Uterus (tissue), 3 donors: ENCODE measurements at regions not wholly inside any gene's neighbourhood (a gene's known extent, or its start where the extent isn't known, plus 50 kb on each side); places are given as distances from the start of the nearest gene placed in this dataset.

Source experiments
- DNase-seq, 2 donors: peaks; one replicate each; pipeline ENCODE4 v3.0.0-alpha.2; 2019 to 2020
- H3K27ac ChIP-seq, 2 donors: fragments of 200-600 bp; sonication (generic); 1 replicate in 1 of 2; 2 replicates in 1 of 2; pipeline ENCODE4 v1.5.1; 2016 to 2018
- H3K27me3 ChIP-seq, 2 donors: fragments of 200-600 bp; sonication (generic); one replicate each; pipeline ENCODE4 v1.5.1; 2018 to 2019; ENCODE audit warnings: control low read depth in 1 of 2
- H3K36me3 ChIP-seq, 2 donors: fragments of 200-600 bp; sonication (generic); one replicate each; pipeline ENCODE4 v1.5.1; 2019; ENCODE audit warnings: control low read depth in 1 of 2
- H3K4me1 ChIP-seq, 2 donors: fragments of 200-600 bp; sonication (generic); one replicate each; pipeline ENCODE4 v1.5.1; 2018 to 2019; ENCODE audit warnings: control low read depth in 1 of 2
- H3K4me3 ChIP-seq, 2 donors: fragments of 200-600 bp; sonication (generic); 1 replicate in 1 of 2; 2 replicates in 1 of 2; pipeline ENCODE4 v1.5.1; 2018 to 2019; ENCODE audit warnings: mild to moderate bottlenecking in 1 of 2
- H3K9me3 ChIP-seq, 2 donors: fragments of 200-600 bp; sonication (generic); one replicate each; pipeline ENCODE4 v1.5.1; 2019; ENCODE audit warnings: control low read depth in 1 of 2
- CTCF ChIP-seq, 4 experiments: fragments of 200-600 bp in 2 of 4; fragments of 450-650 bp in 2 of 4; sonication (generic) in 2 of 4; IDR thresholded peaks; one replicate each; pipeline ENCODE4 v1.5.1; 2016 to 2019; ENCODE audit warnings: antibody characterized with exemption in 4 of 4, mild to moderate bottlenecking in 2 of 4, moderate library complexity in 1 of 4
- POLR2A ChIP-seq, 2 donors: fragments of 450-650 bp; IDR thresholded peaks; one replicate each; pipeline ENCODE4 v1.6.1; 2016; ENCODE audit warnings: antibody characterized with exemption in 2 of 2, mild to moderate bottlenecking in 1 of 2, moderate library complexity in 1 of 2
- intact Hi-C: fragments of 100-400 bp; cut with DNase I; formaldehyde crosslinking; loops from one replicate; pipeline ENCODE4 v1.15.1; 2023; ENCODE audit warnings: low total_unique reads
- donor health status: DM: yes; HTN: yes; CAD: no.

GRCh38 chr20:40860487-40860902 lies 168.1 kb upstream of the TOP1 start:
- no peaks in the 10 kb centered on the region for H3K9me3 ChIP-seq
- no peak overlapping the region for H3K27ac ChIP-seq
- no peak overlapping the region for H3K4me3 ChIP-seq
- no peak for TF ChIP-seq CTCF (IDR thresholded peaks at IDR 0.05)
- TF ChIP-seq POLR2A (IDR thresholded peaks at IDR 0.05), result no peak
- H3K4me1 ChIP-seq, result no peaks in the 10 kb centered on the region
- DNase-seq, result no peak
- no peaks in the 10 kb centered on the region for H3K27me3 ChIP-seq
- intact Hi-C loops, result no loop called here
- no peaks in the 10 kb centered on the region for H3K36me3 ChIP-seq

GRCh38 chr20:40861427-40862008 lies 167.1 kb upstream of the TOP1 start:
- Histone ChIP-seq H3K9me3 (no peaks in the 10 kb centered on the region), H3K4me3 (no peak overlapping the region), H3K27ac (no peak overlapping the region), H3K4me1 (no peaks in the 10 kb centered on the region), H3K27me3 (no peaks in the 10 kb centered on the region), H3K36me3 (no peaks in the 10 kb centered on the region)
- intact Hi-C loops, result no loop called here
- TF ChIP-seq POLR2A (IDR thresholded peaks at IDR 0.05) (no peak), CTCF (IDR thresholded peaks at IDR 0.05) (no peak)
- no peak for DNase-seq

GRCh38 chr20:40863355-40863919 lies 165.2 kb upstream of the TOP1 start:
- H3K4me1 ChIP-seq, result no peaks in the 10 kb centered on the region
- no peaks in the 10 kb centered on the region for H3K9me3 ChIP-seq
- no peak overlapping the region for H3K27ac ChIP-seq
- DNase-seq, result no peak
- H3K4me3 ChIP-seq, result no peak overlapping the region
- no peaks in the 10 kb centered on the region for H3K36me3 ChIP-seq
- no peaks in the 10 kb centered on the region for H3K27me3 ChIP-seq
- intact Hi-C loops, result no loop called here
- TF ChIP-seq POLR2A (IDR thresholded peaks at IDR 0.05) (no peak), CTCF (IDR thresholded peaks at IDR 0.05) (no peak)

- no peaks in the 10 kb centered on the region for H3K9me3 ChIP-seq
- H3K36me3 ChIP-seq, result no peaks in the 10 kb centered on the region
- TF ChIP-seq POLR2A (IDR thresholded peaks at IDR 0.05) (no peak), CTCF (IDR thresholded peaks at IDR 0.05) (no peak)
- no peak overlapping the region for H3K27ac ChIP-seq
- intact Hi-C loops, result no loop called here
- H3K4me3 ChIP-seq, result no peak overlapping the region
- no peak for DNase-seq
- H3K27me3 ChIP-seq, result no peaks in the 10 kb centered on the region
- H3K4me1 ChIP-seq, result peaks cover 0 to 5% of the 10 kb centered on the region in 2 donors
Measured at GRCh38 chr20:40864470-40864869, 164.2 kb upstream of the TOP1 start.

GRCh38 chr20:40865095-40865494 lies 163.5 kb upstream of the TOP1 start:
- no peaks in the 10 kb centered on the region for H3K9me3 ChIP-seq
- H3K36me3 ChIP-seq, result no peaks in the 10 kb centered on the region
- no peak overlapping the region for H3K4me3 ChIP-seq
- no peak for TF ChIP-seq CTCF (IDR thresholded peaks at IDR 0.05)
- DNase-seq, result no peak
- H3K27ac ChIP-seq, result no peak overlapping the region
- intact Hi-C loops, result no loop called here
- peaks cover 0 to 8% of the 10 kb centered on the region in 2 donors for H3K4me1 ChIP-seq
- H3K27me3 ChIP-seq, result no peaks in the 10 kb centered on the region
